ENCODE measurements at regions not wholly inside any gene's neighbourhood (a gene's known extent, or its start where the extent isn't known, plus 50 kb on each side); places are given as distances from the start of the nearest gene placed in this dataset.
"Not testable (repeated sequence)": the region's sequence is repeated elsewhere in the genome, so short reads cannot be mapped to it uniquely, and the experiment has no call there.

GRCh38 chr2:8107150-8107549 is 574.7 kb upstream of the ID2 start:
- no peak for DNase-seq

- no peak for DNase-seq
Observed at GRCh38 chr2:8107621-8108378, 574.1 kb upstream of the ID2 start.

DNA sequence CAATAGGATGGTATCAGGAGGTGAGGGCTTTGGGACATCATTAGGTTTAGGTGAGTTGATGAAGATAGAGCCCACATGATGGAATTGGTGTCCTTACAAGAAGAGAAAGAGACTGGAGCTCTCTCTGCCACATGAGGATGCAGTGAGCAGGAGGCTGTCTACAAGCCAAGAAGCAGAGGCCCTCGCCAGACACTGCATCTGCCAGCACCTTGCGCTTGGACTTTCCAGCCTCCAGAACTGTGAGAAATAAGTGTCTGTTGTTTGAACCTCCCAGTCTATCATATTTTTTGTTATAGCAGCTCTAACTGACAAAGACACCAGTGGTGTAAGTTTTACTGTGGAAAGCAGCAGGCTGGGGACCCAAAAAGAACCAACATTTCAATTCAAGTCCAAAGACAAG is 571.1 kb upstream of the ID2 start:
- no peak for DNase-seq

DNA sequence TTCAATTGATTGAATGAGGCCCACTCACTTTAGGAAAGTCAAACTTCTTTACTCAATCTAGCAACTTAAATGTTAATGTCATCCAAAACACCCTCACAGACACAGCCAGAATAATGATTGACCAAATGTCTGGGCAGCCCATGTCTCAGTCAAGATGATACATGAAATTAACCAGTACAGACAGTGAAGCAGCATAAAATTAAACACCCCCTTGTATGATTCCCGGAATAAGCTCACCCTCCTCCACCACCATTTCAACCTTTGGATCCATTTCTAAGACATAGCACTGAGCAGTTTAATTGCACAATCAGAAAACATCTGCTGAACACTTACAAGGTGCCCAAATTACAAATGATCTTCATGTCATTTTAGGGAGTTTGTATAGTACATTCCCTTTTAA is 570.7 kb upstream of the ID2 start:
- DNase-seq = no peak

- peak; percentile 43 for DNase-seq
Observed at GRCh38 chr2:8115456-8115855, 566.4 kb upstream of the ID2 start.

- no peak for DNase-seq
Observed at GRCh38 chr2:8115966-8116365, 565.9 kb upstream of the ID2 start.

- peak; percentile 32 for DNase-seq
Observed at GRCh38 chr2:8116661-8117060, 565.2 kb upstream of the ID2 start.

GRCh38 chr2:8118940-8119781 is 562.7 kb upstream of the ID2 start:
- no peak for DNase-seq

GRCh38 chr2:8119782-8120505 is 561.9 kb upstream of the ID2 start:
- DNase-seq = no peak

- DNase-seq = no peak
Observed at GRCh38 chr2:8120506-8120860, 561.4 kb upstream of the ID2 start.

- no peak for DNase-seq
Observed at GRCh38 chr2:8121022-8121825, 560.6 kb upstream of the ID2 start.

GRCh38 chr2:8121826-8122513 is 559.9 kb upstream of the ID2 start:
- no peak for DNase-seq

DNA sequence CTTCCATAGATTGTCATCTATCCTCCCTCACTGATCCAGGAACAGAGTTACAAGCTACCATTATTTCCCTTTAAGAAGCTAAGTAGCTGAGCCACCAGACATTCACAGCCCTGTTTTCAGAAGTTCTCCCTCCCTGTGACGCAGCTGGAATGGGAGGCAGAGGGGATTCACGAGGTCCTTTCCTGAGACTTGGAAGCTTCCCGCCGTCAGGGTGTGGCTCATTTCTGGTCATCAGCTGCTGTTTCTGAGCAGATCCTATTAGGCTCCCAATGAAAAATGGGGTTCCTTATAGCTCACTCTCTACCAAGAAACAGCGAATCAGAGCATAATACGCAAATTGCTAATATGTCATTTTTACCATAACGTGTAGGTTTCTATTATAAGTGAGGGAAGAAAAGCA is 559.3 kb upstream of the ID2 start:
- no peak for DNase-seq

GRCh38 chr2:8123464-8123863 is 558.4 kb upstream of the ID2 start:
- DNase-seq = no peak

DNA sequence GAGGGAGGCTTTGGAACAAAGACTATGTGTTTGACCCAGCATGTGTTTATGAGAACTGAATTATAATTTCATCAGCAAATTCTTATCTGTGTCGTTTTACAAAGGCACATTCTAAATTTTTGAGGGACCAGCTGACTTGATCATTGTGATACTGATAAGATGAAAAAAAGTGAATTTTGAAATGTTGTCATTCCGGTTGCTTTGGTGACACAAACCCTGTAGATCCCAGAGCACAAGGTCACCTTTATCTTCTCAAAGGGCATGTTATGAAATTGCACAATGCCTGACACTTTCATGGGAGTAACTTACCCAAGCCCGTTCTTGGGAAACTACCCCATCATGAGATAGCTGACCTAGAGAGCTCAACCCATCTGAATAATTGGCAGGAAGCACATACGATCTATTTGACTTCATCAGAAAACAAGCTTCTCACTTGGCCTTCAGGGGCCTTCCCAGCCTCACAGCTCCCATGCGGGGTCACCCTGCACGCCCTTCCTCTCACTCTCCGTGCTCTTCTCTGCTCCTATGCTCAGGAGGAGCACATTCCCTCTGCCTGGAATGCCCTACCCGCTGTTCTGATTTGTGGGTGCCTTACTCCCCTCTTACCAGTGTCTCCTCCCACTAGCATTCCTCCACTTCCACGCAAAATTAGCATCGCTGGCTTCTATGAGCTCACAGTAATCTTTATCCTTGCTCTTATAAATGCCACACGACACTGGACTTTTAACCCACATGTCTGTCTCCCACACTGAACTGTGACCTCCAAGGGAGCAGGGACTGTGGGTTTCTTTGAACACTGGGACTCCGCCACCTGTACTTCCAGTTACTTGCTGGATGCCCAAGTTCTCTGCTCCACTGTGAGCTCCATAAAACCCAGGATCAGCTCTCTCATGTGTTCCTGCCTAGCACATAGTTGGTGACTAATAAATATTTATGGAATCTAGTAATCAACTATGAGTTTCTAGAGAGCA is 555.8 kb upstream of the ID2 start:
- DNase-seq = peak; percentile 65

DNA sequence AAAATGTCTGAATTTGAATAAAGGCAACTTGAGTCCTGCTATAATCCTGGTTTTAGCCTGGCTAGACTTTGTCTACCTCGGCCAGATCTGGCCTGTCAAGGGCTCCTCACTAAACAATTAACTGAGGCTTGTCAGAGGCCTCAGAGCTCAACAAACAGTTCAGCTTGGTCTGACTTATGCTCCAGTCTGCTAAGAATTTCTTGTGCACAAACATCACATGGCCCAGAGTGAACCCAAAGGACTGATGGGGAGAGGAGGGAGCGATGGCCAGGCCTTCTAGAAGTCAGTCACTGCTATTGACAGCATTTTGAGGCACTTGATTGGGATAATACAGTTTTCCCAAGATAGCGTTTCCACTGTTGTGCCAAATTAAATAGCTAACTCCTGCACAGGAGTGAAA is 555.1 kb upstream of the ID2 start:
- DNase-seq = no peak

DNA sequence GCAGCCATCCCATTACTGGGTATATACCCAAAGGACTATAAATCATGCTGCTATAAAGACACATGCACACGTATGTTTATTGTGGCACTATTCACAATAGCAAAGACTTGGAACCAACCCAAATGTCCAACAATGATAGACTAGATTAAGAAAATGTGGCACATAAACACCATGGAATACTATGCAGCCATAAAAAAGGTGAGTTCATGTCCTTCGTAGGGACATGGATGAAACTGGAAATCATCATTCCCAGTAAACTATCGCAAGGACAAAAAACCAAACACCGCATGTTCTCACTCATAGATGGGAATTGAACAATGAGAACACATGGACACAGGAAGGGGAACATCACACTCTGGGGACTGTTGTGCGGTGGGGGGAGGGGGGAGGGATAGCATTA is 550.4 kb upstream of the ID2 start:
- not testable (repeated sequence) for DNase-seq

DNA sequence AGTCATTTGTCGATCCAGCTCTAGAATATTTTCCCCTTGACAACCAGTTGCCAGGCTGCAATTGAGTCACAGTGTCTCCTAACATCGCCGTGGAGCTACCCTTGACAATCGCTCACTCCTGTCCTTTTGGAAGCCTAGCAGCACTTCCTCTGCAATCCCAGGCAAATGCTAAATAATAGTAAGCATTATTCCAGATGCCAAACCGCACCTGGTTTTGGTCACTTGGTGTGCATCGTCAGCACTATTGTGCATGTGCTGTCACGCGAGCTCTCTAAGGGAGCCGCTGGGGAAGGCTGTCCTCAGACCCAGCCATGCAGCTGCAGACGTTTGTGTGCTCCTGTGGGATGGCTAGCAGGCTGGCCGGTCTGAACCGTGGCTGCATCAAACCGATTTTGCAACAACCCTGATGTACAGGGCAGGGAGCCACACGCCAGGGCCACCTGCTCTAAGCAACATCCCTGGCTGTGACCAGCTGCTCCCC is 549.5 kb upstream of the ID2 start:
- DNase-seq = no peak

DNA sequence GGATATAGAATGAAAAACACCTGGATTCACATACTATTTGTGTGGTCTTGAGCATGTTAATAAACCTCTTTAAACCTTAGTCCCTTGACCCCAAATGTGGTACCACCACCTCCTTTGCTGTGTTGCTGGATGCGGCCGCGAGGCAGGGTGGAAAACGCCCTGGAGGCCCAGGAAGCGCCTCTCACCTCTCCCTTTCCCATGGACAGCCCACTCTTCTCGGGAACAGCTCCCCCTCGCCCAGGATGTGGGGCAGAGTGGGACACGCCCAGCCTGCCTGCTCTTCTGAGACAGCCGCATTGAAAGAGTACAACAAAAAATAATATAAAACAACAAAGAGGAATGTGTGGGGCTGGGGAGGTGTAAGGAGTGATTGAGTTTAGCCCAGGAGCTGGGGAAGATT is 549.0 kb upstream of the ID2 start:
- no peak for DNase-seq

GRCh38 chr2:8133363-8133762 is 548.5 kb upstream of the ID2 start:
- DNase-seq = no peak

GRCh38 chr2:8133913-8134472 is 547.9 kb upstream of the ID2 start:
- no peak for DNase-seq

Data from suppressor macrophage treated with lipopolysaccharide for 4 hours (primary cell).